Activated T-cell treated with anti-CD3 and anti-CD28 coated beads for 24 hours (primary cell): ENCODE measurements at regions not wholly inside any gene's neighbourhood (a gene's known extent, or its start where the extent isn't known, plus 50 kb on each side); places are given as distances from the start of the nearest gene placed in this dataset.

Experiments
- DNase-seq: peaks from one replicate; pipeline ENCODE4 v3.0.0-alpha.2; 2020; ENCODE audit warnings: low read depth

DNA sequence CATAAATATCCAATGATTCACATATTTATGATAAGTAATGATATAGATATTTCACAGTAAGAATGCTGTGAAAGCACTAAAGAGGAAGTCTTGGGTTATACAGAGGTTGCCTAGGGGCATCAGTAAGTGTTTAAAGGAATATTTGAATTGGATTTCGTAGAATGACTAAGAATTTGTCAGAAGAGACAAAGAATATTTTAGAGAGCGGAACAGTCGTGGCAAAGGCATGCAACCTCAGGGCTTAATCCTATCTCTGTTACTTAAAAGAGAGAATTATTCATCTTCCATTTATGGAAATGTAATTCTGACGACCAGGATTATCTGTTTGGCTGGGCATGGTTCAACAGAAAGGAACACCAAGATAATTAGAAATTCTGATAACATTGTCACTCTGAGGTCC is 171.9 kb upstream of the NR5A2 start:
- DNase-seq = no peak

DNA sequence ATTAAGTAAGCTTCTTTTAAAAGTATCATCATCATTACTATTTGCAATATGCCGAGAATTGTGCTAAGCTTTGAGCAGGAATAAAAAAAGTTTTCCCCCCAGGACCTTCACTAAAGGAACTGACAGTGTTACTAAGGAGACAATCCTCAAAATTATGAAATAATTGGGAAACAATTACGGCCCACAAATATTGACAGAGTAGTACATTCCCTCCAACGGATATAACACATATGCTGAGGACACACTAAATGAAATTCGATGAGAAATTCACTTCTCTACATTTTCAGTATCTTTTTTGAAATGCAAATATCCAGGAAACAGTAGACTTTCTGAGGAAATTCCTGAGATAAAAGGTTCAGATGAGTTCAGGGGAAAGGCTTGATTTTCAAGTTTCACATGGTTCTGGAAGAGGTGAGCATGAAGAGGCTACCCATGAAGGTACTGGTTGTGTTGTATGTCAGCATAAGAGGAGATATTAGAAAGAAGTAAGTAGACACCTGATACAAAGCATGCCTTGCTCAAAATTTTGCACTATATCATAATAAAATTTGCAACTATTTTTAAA is 171.2 kb upstream of the NR5A2 start:
- DNase-seq = no peak

DNA sequence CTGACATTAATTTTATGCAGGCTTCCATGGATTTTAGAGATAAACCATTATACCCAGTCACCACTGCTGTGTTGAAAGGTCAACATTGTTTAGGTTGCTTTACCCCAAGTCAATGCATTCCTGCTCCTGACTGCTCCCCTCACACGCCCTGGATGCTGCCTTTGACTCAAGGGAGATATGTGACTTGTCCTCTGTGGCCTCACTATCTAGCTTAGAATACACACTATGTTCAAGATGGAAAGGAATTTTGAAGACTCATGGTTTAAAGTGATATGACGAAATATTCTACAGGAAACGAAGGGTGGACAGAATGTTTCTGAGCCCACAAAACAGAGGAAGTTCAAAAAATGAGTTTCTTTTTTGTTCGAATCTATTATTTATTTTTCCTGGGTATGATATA is 170.4 kb upstream of the NR5A2 start:
- DNase-seq = no peak

DNA sequence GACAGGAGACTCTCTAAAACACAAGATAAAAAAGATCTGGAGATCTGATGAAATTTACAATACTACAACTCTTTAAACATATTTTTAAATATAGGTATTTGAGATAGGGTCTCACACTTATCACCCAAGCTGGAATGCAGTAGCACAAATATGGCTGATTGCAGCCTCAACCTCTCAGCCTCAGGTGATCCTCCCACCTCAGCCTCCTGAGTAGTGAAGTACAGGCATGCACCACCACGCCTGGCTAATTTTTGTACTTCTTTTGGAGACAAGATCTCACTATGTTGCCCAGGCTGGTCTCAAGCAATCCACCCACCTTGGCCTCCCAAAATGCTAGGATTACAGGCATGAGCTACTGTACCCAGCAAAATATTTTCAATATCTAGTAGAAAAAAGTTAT is 170.0 kb upstream of the NR5A2 start:
- DNase-seq = no peak

DNA sequence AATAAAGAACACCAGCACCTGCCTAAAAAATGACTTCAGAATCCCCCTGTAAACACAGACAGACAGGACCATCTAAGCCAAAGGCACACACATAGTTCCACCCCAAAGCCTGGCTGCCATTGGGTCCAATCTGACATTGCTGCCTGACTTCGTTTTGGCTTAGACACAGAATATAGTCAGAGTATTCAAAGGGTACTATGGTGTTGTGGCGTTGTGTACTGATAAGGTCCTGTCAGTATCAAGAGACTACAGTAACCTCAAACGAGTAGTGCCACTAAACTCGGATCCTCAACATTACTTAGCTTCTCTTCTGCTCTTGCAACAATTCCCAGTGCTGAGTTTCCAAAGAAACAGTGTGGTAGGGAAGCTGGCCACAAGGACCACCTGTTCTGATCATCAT is 169.3 kb upstream of the NR5A2 start:
- DNase-seq = no peak

DNA sequence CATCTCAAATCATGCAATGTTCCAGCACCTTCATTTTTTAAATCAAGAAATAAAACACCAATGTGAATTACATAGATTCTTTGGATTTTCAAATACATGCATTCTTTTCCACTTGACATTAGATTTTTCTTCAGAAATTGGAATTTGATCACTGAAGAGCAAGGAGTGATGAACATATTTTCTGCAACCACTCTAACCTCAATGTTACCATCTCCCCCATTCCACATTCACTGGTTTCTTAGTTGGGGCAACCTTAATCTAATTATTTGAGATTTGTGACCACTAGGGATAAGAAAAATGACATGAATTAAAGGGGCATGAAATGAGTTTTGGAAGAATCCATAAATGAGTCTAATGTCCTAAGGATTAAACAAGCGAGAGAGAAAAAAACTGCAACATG is 168.7 kb upstream of the NR5A2 start:
- DNase-seq = no peak

DNA sequence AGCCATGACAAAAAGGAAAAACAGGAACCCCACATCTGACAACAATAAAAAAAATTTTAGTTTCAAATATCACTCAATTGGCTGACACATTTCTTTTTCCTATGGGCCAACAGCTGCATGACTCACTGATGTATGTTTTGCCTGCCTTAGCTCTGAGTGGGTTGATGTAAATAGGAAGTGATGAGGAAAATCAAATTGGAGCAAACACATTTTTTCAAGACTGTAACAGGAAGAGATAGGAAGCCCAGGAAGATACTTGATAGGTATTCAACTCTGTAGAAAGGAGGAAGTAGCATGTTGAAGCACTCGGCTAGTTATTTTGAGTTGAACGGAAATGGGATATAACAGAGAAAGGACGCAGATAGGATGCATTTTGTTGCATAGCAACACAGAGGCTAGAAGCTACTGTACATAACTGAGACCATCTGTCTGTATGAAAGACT is 168.0 kb upstream of the NR5A2 start:
- no peak for DNase-seq

DNA sequence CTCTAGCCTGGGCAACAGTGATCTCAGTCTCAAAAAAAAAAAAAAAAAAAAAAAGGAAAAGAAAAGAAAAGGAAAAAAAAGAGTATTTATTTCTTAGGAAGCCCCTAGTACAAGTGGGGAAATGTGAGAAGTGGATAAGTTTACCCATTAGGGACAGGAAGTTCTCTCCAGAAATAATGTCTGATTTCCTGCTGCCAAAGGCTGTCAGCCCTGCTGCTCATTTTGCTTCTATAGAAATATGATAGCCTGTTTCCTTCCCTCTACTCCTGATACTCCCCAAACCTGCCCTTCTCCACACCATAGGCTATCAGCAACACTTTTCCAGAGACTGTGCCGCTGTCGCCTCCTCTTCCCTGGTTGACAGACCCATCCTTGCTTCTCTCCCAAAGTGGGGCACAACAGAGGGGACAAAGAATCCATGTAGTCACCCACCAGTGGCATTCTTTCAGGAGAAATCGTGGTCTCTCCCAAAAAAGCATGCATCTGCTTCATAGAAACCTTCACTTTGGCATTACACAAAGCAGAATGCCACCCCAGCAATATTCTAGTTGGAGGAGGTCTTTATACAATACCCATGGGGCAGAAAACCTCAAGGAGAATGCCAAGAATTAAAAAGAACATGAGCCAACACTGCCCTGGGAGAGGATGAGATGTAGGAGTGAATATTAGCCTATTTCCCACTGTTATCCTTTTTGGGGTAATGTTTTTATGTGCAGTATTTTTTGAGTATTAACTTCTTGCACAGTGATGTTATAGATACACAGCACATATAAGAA is 166.3 kb upstream of the NR5A2 start:
- DNase-seq = no peak

DNA sequence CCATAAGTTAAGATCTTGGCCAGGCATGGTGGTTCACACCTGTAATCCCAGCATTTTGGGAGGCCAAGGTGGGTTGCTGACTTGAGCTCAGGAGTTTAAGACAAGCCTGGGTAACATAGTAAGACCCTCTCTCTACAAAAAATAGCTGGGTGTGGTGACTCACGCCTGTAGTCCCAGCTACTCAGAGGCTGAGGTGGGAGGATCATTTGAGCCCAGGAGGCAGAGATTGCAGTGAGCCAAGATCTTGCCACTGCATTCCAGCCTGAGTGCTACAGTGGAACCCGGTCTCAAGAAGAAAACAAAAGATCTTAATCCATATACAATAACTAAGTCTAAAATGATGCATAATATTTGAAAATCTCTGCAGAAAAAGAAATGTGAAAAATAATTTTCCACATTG is 165.5 kb upstream of the NR5A2 start:
- DNase-seq = no peak

DNA sequence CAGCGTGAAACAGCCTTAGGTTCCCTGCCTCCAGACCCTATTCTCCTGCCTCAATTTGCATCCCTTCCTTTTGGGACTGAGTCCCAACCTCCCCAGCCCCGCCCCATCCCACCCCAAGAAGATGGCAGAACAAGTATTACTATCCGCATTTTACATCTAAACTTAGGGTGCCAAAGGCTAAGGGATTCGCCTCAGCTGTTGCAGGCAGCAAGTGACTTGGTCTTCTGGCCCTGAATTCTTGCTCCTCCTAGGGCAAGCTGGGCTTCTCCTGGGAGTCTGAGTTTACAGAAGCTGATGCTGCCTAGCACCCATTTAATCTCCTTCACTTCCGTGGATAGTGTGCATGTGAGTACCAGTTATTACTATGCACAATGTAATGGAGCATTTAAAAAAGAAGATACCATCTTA is 161.3 kb upstream of the NR5A2 start:
- DNase-seq = no peak

DNA sequence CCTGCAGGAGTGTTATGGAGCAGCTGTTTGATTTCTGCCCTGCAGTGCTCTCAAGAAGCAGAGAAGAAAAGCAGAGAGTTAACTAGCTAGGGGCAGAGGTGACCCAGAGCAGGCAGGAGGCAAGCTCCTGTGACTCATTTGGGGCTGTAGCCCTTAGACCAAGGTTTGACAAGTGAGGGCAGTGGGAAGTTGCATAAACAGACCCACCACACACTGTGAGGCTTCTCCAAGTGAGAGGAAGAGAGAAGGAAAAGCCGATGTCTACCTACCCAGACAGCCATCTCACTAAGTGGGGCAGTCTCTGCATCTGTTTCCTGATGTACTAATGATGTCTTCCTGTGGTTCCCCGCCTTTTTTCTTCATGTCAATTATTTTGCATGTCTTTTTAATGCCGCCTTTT is 159.9 kb upstream of the NR5A2 start:
- no peak for DNase-seq

DNA sequence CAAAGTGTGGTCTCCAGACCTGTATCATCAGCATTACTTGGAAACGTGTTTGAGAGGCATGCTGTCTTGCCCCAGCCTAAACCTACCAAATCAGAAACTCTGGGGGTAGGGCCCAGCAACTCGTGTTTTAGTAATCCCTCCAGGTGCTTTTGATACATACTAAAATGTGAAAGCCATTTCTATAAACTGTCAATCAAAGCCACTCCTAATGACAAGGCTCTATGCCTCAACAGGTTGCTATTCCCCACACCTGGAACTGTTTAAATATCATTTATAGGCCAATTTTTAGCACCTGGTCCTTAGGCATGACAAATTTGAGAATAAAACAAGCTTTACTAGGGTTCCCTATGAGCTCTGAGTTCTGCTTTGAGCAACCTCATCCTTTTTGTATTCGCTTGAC is 158.7 kb upstream of the NR5A2 start:
- no peak for DNase-seq

DNA sequence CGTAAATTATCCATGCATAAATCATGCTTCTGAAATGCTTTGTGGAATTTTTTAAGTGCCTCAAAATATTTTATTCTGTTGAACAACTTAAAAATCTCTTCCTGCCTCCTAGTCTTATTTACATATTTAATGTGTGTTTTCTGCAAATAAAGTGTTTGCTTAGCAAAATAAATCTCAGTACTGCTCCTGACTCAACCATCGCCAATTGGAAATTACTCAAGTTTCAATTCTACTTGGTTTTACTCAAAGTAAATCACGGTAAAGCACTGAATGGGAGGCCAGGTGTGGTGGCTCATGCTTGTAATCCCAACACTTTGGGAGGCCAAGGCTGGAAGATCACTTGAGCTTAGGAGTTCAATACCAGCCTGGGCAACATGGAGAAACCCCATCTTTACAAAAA is 152.2 kb upstream of the NR5A2 start:
- DNase-seq = no peak

DNA sequence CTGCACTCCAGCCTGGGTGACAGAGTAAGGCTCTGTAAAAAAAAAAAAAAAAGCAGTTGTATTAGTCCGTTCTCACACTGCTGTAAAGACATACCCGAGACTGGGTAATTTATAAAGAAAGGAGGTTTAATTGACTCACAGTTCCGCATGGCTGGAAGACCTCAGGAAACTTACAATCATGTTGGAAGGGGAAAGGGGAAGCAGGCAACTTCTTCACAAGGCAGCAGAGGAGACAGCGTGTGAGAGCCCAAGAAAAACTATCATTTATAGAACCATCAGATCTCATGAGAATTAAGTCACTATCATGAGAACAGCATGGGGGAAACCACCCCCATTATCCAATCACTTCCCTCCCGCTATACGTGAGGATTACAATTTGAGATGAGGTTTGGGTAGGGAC is 151.7 kb upstream of the NR5A2 start:
- DNase-seq = no peak

DNA sequence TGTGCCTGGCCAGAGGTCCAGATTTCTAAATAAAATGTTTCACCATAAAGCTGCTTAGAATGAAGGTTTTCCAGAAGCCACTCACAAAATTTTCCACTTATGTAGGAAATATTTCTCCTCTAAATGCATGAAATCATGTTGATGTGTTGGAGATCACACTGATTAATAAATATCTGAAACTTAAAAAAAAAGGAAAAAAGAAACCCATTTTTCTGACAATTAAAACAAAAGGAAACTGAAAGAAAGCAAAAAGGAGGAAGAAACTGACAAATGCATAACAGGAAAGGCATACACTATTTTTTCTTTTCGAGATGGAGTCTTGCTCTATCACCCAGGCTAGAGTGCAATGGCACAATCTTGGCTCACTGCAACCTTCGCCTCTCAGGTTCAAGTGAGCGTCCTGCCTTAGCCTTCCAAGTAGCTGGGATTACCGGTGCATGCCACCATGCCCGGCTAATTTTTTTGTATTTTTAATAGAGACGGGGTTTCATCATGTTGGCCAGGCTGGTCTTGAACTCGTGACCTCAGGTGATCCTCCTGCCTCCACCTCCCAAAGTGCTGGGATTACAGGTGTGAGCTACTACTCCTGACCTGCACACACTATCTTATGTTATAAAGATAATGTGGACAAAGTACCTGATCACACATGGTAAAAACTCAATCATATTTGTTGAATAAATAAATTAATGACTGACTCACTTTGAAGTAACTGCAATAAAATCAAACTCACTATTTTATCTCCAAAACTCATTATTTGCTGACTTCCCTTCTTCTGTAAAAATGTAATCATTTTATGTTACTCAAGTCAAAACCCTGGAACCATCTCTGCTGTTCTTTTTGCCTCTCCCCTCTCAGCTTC is 149.8 kb upstream of the NR5A2 start:
- DNase-seq = no peak

DNA sequence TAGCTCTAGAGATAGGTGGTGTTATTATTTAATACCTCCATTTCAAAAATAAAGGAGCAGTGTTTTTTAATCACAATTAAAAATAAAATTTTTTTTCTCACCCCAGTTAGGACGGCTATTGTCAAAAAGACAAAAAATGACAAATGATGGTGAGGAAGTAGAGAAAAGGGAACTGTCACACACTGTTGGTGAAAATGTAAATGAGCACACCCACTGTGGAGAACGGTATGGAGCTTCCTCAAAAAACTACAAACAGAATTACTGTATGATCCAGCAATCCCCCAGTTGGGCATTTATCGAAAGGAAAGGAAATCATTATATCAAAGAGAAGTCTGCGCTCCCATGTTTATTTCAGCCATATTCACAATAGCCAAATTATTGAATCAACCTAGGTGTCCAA is 148.7 kb upstream of the NR5A2 start:
- no peak for DNase-seq

DNA sequence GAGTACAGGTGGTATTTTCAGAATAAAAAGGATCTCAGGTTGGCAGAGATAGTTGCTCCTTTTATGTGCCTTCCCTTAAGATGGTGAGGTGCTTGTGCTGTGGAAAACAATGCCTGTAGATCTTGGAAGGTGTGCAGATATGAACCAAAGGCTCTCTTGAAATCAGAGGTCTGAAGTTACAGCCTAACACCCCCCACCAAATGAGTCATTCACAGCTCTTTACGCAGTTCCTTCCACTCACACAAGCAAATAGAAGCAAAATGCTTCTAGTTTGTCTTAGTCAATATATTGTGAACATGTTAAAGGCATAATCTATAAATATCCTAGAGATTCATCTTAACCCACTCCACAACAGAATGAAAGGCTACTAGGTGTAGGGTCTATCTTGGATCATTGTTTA is 128.9 kb upstream of the NR5A2 start:
- no peak for DNase-seq

DNA sequence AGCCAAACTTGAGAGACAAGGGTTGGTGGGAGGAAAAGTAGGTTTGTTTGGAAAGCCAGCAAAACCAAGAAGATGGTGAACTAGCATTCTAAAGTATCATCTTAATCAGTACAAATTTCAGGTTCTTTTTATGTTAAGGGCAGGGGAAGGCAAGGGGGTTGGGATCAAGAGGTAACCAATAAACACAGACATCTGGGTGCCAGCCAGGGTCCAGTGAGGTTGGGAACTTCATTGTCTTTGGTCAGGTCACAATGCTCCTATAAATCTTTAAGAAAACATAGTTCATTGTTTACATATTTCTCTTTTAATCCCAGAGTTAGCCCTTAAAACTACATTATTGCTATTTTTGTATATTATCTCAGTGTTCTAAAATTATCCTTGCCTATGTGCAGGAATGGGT is 126.2 kb upstream of the NR5A2 start:
- DNase-seq = no peak

DNA sequence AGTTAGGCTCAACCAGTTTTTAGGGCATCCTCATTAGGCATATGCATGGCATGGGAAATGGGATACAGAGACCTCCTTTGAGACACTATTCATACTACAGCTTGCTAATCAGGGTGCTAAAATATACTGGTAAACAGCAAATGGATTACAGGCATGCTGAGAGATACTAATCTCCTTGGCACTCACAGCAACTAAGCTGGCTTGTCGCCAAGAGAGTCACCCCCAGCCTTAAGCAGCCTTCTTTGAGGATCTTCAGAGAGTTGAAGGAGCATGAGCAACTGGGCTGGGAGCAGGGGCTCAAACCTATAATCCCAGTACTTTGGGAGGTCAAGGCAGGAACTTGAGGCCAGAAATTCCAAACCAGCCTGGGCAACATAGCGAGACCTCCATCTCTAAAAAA is 120.1 kb upstream of the NR5A2 start:
- no peak for DNase-seq

DNA sequence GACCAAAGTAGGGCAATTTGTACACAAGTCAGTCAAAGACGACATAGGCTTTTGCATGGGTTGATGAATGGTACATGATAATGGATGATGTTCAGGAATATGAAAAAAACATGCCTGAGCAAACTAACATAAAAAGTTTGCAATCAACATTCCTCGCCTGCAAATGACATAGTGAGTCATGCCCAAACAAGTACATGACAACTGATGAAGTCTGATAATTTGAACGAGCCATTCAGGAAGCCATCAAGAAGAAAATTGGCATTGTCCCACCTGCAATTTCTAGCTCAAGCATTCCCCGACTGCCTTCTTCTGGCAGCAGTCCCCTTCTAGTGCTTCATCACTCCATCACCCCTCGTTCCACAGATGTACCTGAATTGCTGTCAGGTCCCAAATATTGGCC is 118.4 kb upstream of the NR5A2 start:
- no peak for DNase-seq

DNA sequence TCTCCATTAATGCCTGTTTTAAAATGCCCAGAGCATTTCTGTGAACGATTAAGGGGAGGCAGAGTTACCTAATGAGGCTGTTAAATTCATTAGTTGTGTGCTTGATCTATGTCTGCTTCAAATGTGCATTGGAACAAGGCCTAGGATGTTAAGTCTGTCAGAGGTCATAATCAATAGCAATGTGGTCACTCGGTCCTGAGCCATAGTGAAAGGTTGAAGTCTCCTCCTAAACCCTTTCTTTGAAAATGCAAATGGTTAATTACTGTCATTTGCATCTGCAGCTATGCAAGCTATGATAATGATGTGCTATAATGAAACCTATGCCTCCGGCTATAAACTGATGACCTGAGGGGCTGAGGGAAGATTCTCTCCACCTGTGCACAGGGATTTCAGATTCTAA is 114.2 kb upstream of the NR5A2 start:
- DNase-seq = no peak

DNA sequence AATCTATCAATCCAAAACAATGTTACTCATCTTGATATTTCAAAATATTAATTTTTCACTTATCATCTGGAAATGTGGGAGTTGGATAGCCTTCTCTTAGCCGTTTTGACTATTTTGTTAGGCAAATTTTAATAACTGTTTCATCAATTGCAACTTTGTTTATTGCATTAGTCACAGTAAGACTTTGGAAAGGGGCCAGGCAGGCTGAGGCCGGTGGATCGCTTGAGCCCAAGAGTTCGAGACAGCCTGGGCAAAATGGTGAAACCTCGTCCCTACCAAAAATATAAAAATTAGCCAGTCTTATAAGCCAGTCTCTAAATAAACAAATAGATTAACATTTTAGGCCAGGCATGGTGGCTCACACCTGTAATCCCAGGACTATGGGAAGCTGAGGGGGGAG is 113.0 kb upstream of the NR5A2 start:
- no peak for DNase-seq

DNA sequence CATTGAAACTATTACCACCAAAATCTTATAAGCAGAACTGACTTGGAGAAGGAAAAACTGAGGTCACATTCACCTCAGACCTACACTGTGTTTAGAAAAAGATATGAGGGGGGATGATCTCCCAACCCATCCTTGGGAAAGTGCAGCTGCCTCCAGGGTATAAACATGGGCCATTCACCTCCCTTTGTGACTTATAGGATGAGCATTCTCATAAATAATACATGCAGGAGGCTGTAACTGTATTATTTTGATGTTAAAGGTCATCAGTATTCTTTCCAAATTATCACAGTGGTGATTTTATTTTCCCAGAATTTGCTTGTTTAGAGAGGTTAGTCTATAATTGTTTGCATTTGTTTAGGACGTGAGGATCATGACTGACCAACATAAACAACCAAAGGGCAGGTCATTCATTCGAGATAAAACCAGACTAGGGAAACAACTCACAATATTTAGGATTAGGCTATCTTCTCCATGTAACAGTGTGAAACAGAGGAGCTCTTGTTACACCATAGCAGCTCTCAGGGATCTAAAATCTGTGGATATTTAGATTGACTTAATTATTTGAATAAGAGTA is 109.2 kb upstream of the NR5A2 start:
- no peak for DNase-seq
